Suppressor macrophage treated with lipopolysaccharide for 1 hour (primary cell): ENCODE measurements at regions not wholly inside any gene's neighbourhood (a gene's known extent, or its start where the extent isn't known, plus 50 kb on each side); places are given as distances from the start of the nearest gene placed in this dataset.
"Not testable (repeated sequence)": the region's sequence is repeated elsewhere in the genome, so short reads cannot be mapped to it uniquely, and the experiment has no call there.

Experiments
- DNase-seq, 3 donors: peaks; one replicate each; pipeline ENCODE4 v3.0.0-alpha.2; 2020 to 2022

GRCh38 chr3:8147711-8148110 lies 353.9 kb upstream of the LMCD1 start:
- no peak for DNase-seq

DNA sequence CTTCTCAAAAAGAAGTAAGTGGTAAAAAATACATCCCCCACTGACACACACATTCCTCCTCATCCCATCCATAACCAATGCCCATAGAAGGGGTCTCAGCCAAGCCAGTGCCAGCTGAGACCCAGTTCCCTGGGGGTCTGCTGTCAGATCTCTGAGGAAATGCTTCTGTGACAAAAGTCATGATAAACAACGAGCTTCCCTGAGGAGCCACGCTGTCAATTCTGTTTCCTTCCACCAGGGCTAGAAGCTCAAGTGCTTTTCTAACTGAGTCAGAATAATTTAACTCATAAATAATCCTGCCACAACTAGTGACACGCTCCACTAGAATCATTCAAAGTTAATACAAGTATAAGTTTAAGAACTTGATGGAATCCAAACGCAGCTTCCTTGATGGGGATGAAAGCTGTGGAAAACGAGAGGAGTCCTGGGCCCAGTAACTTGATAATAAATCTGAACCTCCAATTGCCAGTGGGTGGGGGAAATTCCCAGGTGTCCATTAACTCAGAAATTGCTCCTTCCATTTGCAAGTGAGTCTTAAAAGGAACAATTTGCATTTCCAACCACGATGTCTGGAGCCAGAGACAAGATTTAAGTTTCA lies 348.7 kb upstream of the LMCD1 start:
- no peak for DNase-seq

GRCh38 chr3:8153800-8154199 lies 347.8 kb upstream of the LMCD1 start:
- DNase-seq, result no peak

DNA sequence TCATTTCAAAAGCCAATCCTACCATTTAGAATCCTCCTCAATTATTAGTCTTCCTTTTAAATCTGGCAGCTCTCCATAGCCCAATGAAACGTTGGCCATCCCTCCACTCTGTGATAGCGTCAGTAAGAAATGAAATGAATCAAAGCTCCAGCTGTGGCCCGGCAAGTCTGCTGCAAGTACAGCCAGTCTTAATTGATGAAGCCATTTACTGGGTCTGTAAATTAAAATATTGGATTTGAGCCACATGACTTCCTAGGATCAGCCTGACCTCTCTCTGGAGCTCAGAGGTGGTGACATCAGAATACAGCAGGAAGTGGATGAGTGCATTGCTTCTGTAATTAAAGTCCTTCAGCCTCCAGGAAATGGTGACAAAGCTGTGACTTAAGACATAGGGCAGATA lies 347.0 kb upstream of the LMCD1 start:
- DNase-seq, result no peak

DNA sequence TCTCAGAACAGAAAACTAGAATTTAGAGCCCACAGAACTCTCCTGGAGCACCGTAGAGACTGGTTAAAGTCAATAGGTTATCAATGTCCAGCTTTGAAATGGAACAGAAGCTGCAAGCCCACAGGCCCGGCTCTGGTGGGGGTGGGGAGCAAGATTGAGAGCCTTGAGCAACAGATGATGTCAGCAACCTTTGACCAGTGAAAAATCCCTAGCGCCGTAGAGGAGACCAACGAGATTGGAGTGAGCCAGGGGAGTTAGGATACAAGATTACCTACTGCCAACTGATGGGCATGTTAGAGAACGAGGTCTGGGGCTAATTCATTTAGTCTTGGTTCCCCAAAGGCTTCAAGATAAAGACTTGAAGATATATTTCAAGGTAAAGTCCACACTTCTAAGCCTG lies 345.5 kb upstream of the LMCD1 start:
- DNase-seq, result no peak

- DNase-seq, result no peak
These were observed 344.8 kb upstream of the LMCD1 start for GRCh38 chr3:8156831-8157230.

DNA sequence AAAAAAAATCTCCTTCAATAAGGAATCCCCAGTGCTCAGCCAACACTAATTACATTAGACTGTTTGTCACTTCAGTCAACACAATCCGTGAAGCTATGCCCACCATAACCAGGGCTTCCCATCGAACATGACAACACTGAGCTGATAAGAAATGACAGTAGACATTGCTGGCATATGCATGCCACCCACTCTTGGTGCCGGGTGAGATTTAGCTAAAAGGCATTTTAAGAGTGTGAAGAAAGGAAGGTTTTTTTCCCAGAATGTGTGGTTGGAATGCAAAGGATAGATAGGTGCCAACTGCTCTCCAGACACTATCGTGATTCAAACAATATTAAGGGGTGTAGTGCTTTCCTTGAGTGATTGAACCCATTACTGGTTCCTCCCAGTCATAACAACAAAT lies 344.0 kb upstream of the LMCD1 start:
- no peak for DNase-seq

DNA sequence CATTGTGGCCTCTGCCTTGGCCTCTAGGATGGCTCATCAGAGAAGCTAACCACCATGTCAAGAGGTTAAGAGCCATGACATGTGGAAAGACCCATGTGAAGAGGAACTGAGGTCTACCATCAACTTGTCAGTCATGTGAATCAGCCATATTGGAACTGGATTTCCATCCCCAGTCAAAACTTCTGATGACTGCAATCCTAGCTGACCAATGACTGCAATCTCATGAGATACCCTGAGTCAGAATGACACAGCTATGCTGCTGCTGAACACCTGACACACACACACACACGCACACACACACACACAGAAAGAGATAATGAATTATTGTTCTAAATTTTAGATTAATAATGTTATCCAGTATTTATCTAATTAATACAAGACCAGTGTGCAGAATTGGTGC lies 337.5 kb upstream of the LMCD1 start:
- no peak for DNase-seq

DNA sequence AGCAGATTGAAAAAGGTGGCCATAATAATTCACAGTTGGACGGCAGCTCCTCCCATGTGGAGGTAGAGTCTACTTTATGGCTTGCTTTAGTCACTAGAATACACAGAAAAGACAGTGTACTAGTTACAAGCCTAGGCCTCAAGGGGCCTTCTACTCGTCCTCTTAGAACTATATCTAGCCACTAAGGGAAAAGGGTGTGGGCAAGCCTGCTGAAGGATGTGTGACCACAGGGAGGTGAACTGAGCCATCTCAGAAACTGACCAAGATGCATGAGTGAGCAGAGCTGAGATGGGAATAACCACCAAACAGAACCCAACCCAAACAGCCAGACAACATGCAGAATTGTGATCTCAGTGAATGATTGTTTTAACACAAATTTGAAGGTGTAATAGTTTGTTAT lies 335.6 kb upstream of the LMCD1 start:
- no peak for DNase-seq

- no peak for DNase-seq
These were observed 330.6 kb upstream of the LMCD1 start for GRCh38 chr3:8170971-8171508.

DNA sequence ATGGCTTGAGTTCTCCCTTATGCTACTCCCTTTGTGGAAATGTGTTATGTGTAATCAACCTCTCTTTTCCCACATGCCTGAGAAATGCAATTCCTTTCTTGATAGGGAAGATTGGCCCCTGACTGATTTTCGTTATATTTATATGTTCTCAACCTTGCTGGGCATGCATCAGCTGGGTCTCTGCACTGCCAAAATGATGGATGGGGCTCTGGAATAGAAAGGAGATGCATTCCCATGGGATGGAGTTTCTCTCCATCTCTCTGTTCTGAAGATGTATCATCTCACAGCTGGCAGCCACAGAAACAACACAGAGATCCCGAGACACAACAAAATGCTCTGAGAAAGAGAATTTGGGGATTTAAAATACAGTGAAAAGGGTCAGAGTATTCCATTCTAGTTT lies 327.7 kb upstream of the LMCD1 start:
- DNase-seq, result no peak

- not testable (repeated sequence) for DNase-seq
These were observed 324.7 kb upstream of the LMCD1 start for GRCh38 chr3:8176759-8177483.

- not testable (repeated sequence) for DNase-seq
These were observed 323.1 kb upstream of the LMCD1 start for GRCh38 chr3:8178516-8178915.

DNA sequence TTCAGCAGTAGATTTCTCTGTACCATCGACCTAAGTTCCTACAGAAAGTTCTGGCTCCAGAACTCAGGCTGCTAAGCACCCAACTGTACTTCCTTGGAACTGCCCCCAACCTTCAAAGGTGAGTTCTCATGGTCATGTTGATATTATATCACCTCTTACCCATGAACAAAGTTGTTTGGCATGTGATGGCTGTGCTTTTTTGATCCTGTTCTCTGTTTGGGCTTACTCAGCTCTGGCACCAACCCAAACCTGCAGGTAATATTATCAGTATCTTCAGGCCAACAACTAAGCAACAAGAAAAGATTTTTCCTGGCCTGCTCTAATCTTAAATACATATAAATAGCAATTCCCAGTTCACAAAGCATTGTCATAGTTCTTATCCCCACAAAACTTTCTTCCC lies 318.7 kb upstream of the LMCD1 start:
- no peak for DNase-seq

DNA sequence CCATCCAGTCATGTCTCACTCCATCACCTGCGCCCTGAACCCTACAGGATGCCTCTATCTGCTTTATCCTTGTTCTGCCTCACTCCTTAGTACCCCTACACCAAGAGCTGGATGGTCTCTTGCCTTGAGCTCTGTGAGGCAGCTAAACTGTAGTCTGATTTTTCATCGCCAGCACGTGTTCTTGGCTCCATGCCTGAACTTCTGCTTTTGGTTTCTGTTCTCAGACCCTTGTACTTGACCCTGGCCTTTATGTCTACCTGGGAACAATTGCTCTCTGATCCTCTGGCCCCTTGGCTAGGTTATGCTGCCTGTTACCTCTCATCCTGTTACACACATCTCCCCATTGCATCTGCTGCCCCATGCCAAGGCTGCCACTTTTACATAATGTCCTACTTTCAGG lies 318.0 kb upstream of the LMCD1 start:
- peak; percentile 7 to 19 (median 9) for DNase-seq

- no peak for DNase-seq
These were observed 315.4 kb upstream of the LMCD1 start for GRCh38 chr3:8186213-8186612.

GRCh38 chr3:8187996-8188395 lies 313.6 kb upstream of the LMCD1 start:
- no peak for DNase-seq

DNA sequence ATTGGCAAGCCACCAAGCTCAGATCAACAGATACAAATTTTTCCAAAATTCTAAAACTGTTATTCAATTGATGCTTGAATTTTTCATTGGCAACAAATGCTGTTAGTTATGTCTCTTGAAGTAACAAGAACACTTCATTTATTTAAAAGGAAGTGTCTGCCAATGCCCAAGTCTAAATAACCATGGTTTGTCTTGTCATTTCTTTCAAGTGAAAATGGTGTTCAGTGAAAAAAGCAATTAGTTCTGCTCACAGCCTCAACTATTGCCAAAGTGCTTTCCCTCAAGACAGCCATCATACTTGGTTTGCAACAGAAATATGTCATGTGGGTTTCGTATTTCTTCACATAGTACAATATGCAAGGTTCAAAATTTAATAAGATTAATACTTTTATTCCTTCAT lies 312.6 kb upstream of the LMCD1 start:
- DNase-seq, result no peak

- DNase-seq, result no peak
These were observed 310.2 kb upstream of the LMCD1 start for GRCh38 chr3:8191406-8191805.

- DNase-seq, result no peak
These were observed 304.2 kb upstream of the LMCD1 start for GRCh38 chr3:8197384-8197783.

- no peak for DNase-seq
These were observed 303.0 kb upstream of the LMCD1 start for GRCh38 chr3:8198605-8199004.

GRCh38 chr3:8200996-8201395 lies 300.6 kb upstream of the LMCD1 start:
- DNase-seq, result no peak

- DNase-seq, result no peak
These were observed 299.7 kb upstream of the LMCD1 start for GRCh38 chr3:8201886-8202285.

DNA sequence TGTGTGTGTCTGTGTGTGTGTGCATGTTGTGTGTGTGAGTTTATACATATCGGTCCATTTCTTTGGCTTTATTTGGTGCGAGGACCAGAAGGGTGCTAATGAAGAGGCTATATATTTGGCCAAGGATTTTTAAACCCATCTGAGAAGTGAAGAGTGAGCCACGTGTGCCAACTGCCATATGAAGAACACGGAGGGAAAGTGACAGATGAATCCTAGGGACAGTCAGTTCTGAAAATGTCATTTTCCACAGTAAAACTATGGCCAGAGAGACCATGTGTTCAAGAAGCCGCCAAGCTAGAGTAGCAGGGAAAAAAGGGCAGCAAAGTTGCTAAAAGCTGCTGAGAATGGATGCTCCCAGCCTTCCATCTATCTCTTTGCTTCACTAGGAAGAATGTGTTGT lies 297.3 kb upstream of the LMCD1 start:
- DNase-seq, result no peak
